Panc1 (cell line): ENCODE measurements at regions not wholly inside any gene's neighbourhood (a gene's known extent, or its start where the extent isn't known, plus 50 kb on each side); places are given as distances from the start of the nearest gene placed in this dataset.

Experiments used
- ATAC-seq: fragments of 200-7000 bp; cut with Tn5 transposase; 2 replicates; pipeline ENCODE4 v1.9.1; 2020; ENCODE audit warnings: mild to moderate bottlenecking, moderate library complexity
- BruUV-seq: library from RNA; stranded (reverse); fragments of 400-500 nt; replicated peaks from 2 replicates; lab custom pipeline; 2021; lab: Mats Ljungman, UMichigan
- CTCF ChIA-PET: fragments of 300-600 bp; sonication (Branson Sonifier 250); formaldehyde crosslinking; loops from one replicate; lab custom pipeline; 2022; ENCODE audit warnings: antibody characterized with exemption; lab: Charles Lee
- POLR2A ChIA-PET: fragments of 300-600 bp; sonication (Branson Sonifier 250); formaldehyde crosslinking; loops from one replicate; lab custom pipeline; 2022; ENCODE audit warnings: antibody characterized with exemption; lab: Charles Lee
- DNase-seq: peaks from one replicate; pipeline ENCODE4 v3.0.0-alpha.2; 2010; ENCODE audit warnings: low read depth, low spot score
- H3K27ac ChIP-seq: 2 replicates; pipeline ENCODE4 v1.5.1; 2011; ENCODE audit warnings: mild to moderate bottlenecking, low read length, inconsistent platforms
- H3K27me3 ChIP-seq: fragments of 200-500 bp; sonication (Bioruptor generic); 2 replicates; pipeline ENCODE4 v1.6.0; 2014; ENCODE audit warnings: low read length, inconsistent platforms; ENCODE audit not compliant: control insufficient read depth, insufficient read depth
- H3K36me3 ChIP-seq: fragments of 200-500 bp; sonication (Bioruptor generic); 2 replicates; pipeline ENCODE4 v1.5.1; 2014; ENCODE audit warnings: inconsistent platforms, mild to moderate bottlenecking, low read length, moderate library complexity; ENCODE audit not compliant: control insufficient read depth, insufficient read depth
- H3K4me1 ChIP-seq: 2 replicates; pipeline ENCODE4 v1.5.1; 2011; ENCODE audit warnings: inconsistent platforms, mild to moderate bottlenecking, low read length, moderate library complexity; ENCODE audit not compliant: control insufficient read depth, insufficient read depth
- H3K4me3 ChIP-seq, 2 experiments: 2 replicates each; pipeline ENCODE4 v1.5.1; 2011 to 2012; ENCODE audit warnings: low read depth in 2 of 2, low read length in 2 of 2, mild to moderate bottlenecking in 2 of 2, inconsistent platforms in 1 of 2, moderate library complexity in 1 of 2
- H3K9me3 ChIP-seq: fragments of 200-500 bp; sonication (Bioruptor generic); 2 replicates; pipeline ENCODE4 v1.5.1; 2014; ENCODE audit warnings: low read depth, mild to moderate bottlenecking, inconsistent platforms, low read length, moderate library complexity; ENCODE audit not compliant: control insufficient read depth, insufficient read depth
- POLR2AphosphoS5 ChIP-seq: IDR thresholded peaks from 2 replicates; pipeline ENCODE4 v1.6.1; 2012; ENCODE audit warnings: mild to moderate bottlenecking, low read depth, low read length, moderate library complexity
- SIN3A ChIP-seq: IDR thresholded peaks from 2 replicates; pipeline ENCODE4 v1.6.1; 2012; ENCODE audit warnings: low read depth, mild to moderate bottlenecking, low read length, moderate library complexity, borderline replicate concordance; ENCODE audit not compliant: insufficient read depth
- TCF7L2 ChIP-seq: IDR thresholded peaks from 2 replicates; pipeline ENCODE4 v1.6.1; 2011; ENCODE audit warnings: mild to moderate bottlenecking, low read depth, low read length, inconsistent platforms
- in situ Hi-C: cut with HindIII; loops from 2 replicates; pipeline ENCODE4 v1.10.0; 2016; ENCODE audit warnings: low sequenced_read_pairs, low pct_unique_long_range_greater_than_20kb
- intact Hi-C: fragments of 100-400 bp; cut with micrococcal nuclease; formaldehyde crosslinking; loops from one replicate; pipeline ENCODE4 v1.10.0; 2022; ENCODE audit not compliant: unreplicated experiment
- TF ChIP-seq, protein P1 (sequence below): fragments of 450-650 bp; IDR thresholded peaks from 2 replicates; pipeline ENCODE4 v1.5.1; 2017; ENCODE audit warnings: mild to moderate bottlenecking
- TF ChIP-seq, protein P2 (sequence below), 2 experiments: IDR thresholded peaks; 2 replicates each; pipeline ENCODE4 v1.6.1; 2011 to 2012; ENCODE audit warnings: low read depth in 2 of 2, control low read depth in 1 of 2, low read length in 1 of 2, mild to moderate bottlenecking in 1 of 2, moderate library complexity in 1 of 2; ENCODE audit not compliant: insufficient read depth in 1 of 2

GRCh38 chr4:55754754-55755350 lies 64.7 kb upstream of the EXOC1L start:
- no peaks in the 10 kb centered on the region for H3K36me3 ChIP-seq
- no peaks in the 10 kb centered on the region for H3K4me1 ChIP-seq
- intact Hi-C loops (no loop called here), in situ Hi-C loops (no loop called here)
- CTCF ChIA-PET, result interaction anchor here (0.7 kb wide), 1 partner anchor 328 kb away, joined by 8 read pairs; no protein-coding TSS in a partner anchor
- no peak overlapping the region for H3K4me3 ChIP-seq
- POLR2A ChIA-PET, result no interaction called here
- no peak for ATAC-seq
- TF ChIP-seq, protein P1, sequence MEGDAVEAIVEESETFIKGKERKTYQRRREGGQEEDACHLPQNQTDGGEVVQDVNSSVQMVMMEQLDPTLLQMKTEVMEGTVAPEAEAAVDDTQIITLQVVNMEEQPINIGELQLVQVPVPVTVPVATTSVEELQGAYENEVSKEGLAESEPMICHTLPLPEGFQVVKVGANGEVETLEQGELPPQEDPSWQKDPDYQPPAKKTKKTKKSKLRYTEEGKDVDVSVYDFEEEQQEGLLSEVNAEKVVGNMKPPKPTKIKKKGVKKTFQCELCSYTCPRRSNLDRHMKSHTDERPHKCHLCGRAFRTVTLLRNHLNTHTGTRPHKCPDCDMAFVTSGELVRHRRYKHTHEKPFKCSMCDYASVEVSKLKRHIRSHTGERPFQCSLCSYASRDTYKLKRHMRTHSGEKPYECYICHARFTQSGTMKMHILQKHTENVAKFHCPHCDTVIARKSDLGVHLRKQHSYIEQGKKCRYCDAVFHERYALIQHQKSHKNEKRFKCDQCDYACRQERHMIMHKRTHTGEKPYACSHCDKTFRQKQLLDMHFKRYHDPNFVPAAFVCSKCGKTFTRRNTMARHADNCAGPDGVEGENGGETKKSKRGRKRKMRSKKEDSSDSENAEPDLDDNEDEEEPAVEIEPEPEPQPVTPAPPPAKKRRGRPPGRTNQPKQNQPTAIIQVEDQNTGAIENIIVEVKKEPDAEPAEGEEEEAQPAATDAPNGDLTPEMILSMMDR, result no peak
- TF ChIP-seq, protein P2, sequence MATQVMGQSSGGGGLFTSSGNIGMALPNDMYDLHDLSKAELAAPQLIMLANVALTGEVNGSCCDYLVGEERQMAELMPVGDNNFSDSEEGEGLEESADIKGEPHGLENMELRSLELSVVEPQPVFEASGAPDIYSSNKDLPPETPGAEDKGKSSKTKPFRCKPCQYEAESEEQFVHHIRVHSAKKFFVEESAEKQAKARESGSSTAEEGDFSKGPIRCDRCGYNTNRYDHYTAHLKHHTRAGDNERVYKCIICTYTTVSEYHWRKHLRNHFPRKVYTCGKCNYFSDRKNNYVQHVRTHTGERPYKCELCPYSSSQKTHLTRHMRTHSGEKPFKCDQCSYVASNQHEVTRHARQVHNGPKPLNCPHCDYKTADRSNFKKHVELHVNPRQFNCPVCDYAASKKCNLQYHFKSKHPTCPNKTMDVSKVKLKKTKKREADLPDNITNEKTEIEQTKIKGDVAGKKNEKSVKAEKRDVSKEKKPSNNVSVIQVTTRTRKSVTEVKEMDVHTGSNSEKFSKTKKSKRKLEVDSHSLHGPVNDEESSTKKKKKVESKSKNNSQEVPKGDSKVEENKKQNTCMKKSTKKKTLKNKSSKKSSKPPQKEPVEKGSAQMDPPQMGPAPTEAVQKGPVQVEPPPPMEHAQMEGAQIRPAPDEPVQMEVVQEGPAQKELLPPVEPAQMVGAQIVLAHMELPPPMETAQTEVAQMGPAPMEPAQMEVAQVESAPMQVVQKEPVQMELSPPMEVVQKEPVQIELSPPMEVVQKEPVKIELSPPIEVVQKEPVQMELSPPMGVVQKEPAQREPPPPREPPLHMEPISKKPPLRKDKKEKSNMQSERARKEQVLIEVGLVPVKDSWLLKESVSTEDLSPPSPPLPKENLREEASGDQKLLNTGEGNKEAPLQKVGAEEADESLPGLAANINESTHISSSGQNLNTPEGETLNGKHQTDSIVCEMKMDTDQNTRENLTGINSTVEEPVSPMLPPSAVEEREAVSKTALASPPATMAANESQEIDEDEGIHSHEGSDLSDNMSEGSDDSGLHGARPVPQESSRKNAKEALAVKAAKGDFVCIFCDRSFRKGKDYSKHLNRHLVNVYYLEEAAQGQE (IDR thresholded peaks at IDR 0.05; ENCODE audit: insufficient read depth in 1 of 2, low read depth in 2 of 2, low read length in 1 of 2), result no peak
- TF ChIP-seq POLR2AphosphoS5 (no peak), SIN3A (no peak), TCF7L2 (no peak)
- DNase-seq, result no peak
- no peaks in the 10 kb centered on the region for H3K9me3 ChIP-seq
- H3K27ac ChIP-seq, result no peak overlapping the region
- H3K27me3 ChIP-seq, result no peaks in the 10 kb centered on the region
- no TSS peak for BruUV-seq

DNA sequence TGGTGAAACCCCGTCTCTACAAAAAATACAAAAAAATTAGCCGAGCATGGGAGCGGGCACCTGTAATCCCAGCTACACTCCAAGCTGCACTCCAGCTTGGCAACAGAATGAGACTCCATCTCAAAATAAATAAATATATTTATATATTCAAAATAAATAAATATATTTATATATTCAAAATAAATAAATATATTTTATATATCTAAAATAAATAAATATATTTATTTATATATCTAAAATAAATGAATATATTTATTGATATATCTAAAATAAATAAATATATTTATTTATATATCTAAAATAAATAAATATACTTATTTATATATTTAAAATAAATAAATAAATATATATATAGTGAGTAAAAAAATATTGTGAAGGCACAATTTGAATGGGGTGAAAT lies 63.4 kb upstream of the EXOC1L start:
- no peak for ATAC-seq
- Histone ChIP-seq H3K4me3 (no peak overlapping the region), H3K4me1 (no peaks in the 10 kb centered on the region), H3K27ac (no peak overlapping the region), H3K36me3 (no peaks in the 10 kb centered on the region), H3K9me3 (no peaks in the 10 kb centered on the region), H3K27me3 (no peaks in the 10 kb centered on the region)
- ChIA-PET CTCF (no interaction called here), POLR2A (no interaction called here)
- in situ Hi-C loops (no loop called here), intact Hi-C loops (no loop called here)
- BruUV-seq, result no TSS peak
- DNase-seq, result no peak
- TF ChIP-seq, protein P1, result no peak
